Ishikawa (cell line): ENCODE measurements at regions not wholly inside any gene's neighbourhood (a gene's known extent, or its start where the extent isn't known, plus 50 kb on each side); places are given as distances from the start of the nearest gene placed in this dataset.

Experiments
- CEBPB ChIP-seq: IDR thresholded peaks from 2 replicates; pipeline ENCODE4 v1.6.1; 2012
- CREB1 ChIP-seq: IDR thresholded peaks from 2 replicates; pipeline ENCODE4 v1.6.1; 2012; ENCODE audit warnings: low read depth
- EGR1 ChIP-seq: IDR thresholded peaks from 2 replicates; pipeline ENCODE4 v1.6.1; 2012
- EP300 ChIP-seq: IDR thresholded peaks from 2 replicates; pipeline ENCODE4 v1.6.1; 2012; ENCODE audit warnings: borderline replicate concordance
- FOXM1 ChIP-seq: IDR thresholded peaks from 2 replicates; pipeline ENCODE4 v1.6.1; 2012; ENCODE audit warnings: low read depth, borderline replicate concordance
- MAX ChIP-seq: IDR thresholded peaks from 2 replicates; pipeline ENCODE4 v1.6.1; 2012
- NFIC ChIP-seq: IDR thresholded peaks from 2 replicates; pipeline ENCODE4 v1.6.1; 2012
- RAD21 ChIP-seq: IDR thresholded peaks from 2 replicates; pipeline ENCODE4 v1.6.1; 2012; ENCODE audit warnings: low read depth
- REST ChIP-seq: IDR thresholded peaks from 2 replicates; pipeline ENCODE4 v1.6.1; 2012; ENCODE audit warnings: low read depth, mild to moderate bottlenecking
- TAF1 ChIP-seq: IDR thresholded peaks from 2 replicates; pipeline ENCODE4 v1.6.1; 2012; ENCODE audit warnings: low read depth, mild to moderate bottlenecking
- TCF12 ChIP-seq: IDR thresholded peaks from 2 replicates; pipeline ENCODE4 v1.6.1; 2012; ENCODE audit warnings: low read depth
- TEAD4 ChIP-seq: IDR thresholded peaks from 2 replicates; pipeline ENCODE4 v1.6.1; 2012
- USF1 ChIP-seq: IDR thresholded peaks from 2 replicates; pipeline ENCODE4 v1.6.1; 2012
- YY1 ChIP-seq: IDR thresholded peaks from 2 replicates; pipeline ENCODE4 v1.6.1; 2012; ENCODE audit warnings: low read depth
- ZBTB7A ChIP-seq: IDR thresholded peaks from 2 replicates; pipeline ENCODE4 v1.6.1; 2012; ENCODE audit warnings: low read depth

- TF ChIP-seq YY1 (no peak), FOXM1 (no peak), EGR1 (no peak), RAD21 (no peak), CEBPB (no peak), ZBTB7A (no peak), USF1 (no peak), TCF12 (no peak), TAF1 (no peak), MAX (no peak), TEAD4 (no peak), EP300 (no peak), NFIC (no peak), CREB1 (no peak), REST (no peak)
Measured at GRCh38 chr12:46676396-46676795, 149.4 kb downstream of the SLC38A4 start.

- TF ChIP-seq USF1: no peak
- TF ChIP-seq RAD21: peak; percentile 59
Measured at GRCh38 chr12:46675736-46676135, 150.1 kb downstream of the SLC38A4 start.

- no peak for TF ChIP-seq TAF1
- no peak for TF ChIP-seq TEAD4
- no peak for TF ChIP-seq USF1
- no peak for TF ChIP-seq EP300
- TF ChIP-seq REST: no peak
- TF ChIP-seq ZBTB7A: no peak
- TF ChIP-seq MAX: no peak
- no peak for TF ChIP-seq YY1
Measured at GRCh38 chr12:46674800-46675199, 151.0 kb downstream of the SLC38A4 start.

- TF ChIP-seq RAD21 (no peak), NFIC (no peak), FOXM1 (no peak), TEAD4 (no peak), EGR1 (no peak), REST (no peak), EP300 (no peak), YY1 (no peak), TCF12 (no peak), TAF1 (no peak), CEBPB (no peak), MAX (no peak), USF1 (no peak), CREB1 (no peak), ZBTB7A (no peak)
Measured at GRCh38 chr12:46674129-46674528, 151.7 kb downstream of the SLC38A4 start.
